DND-41 (cell line): ENCODE measurements at regions not wholly inside any gene's neighbourhood (a gene's known extent, or its start where the extent isn't known, plus 50 kb on each side); places are given as distances from the start of the nearest gene placed in this dataset.

ENCODE experiments used
- EZH2 ChIP-seq: IDR thresholded peaks from 3 replicates; pipeline ENCODE4 v1.6.1; 2012; ENCODE audit warnings: borderline replicate concordance, low read depth, mild to moderate bottlenecking, moderate library complexity, low read length, inconsistent platforms; ENCODE audit not compliant: severe bottlenecking
- TF ChIP-seq, protein P1 (sequence below): IDR thresholded peaks from 2 replicates; pipeline ENCODE4 v1.5.1; 2012; ENCODE audit warnings: borderline replicate concordance, low read length, moderate library complexity, mild to moderate bottlenecking; ENCODE audit not compliant: poor library complexity, severe bottlenecking; ENCODE audit errors: extremely low read depth

DNA sequence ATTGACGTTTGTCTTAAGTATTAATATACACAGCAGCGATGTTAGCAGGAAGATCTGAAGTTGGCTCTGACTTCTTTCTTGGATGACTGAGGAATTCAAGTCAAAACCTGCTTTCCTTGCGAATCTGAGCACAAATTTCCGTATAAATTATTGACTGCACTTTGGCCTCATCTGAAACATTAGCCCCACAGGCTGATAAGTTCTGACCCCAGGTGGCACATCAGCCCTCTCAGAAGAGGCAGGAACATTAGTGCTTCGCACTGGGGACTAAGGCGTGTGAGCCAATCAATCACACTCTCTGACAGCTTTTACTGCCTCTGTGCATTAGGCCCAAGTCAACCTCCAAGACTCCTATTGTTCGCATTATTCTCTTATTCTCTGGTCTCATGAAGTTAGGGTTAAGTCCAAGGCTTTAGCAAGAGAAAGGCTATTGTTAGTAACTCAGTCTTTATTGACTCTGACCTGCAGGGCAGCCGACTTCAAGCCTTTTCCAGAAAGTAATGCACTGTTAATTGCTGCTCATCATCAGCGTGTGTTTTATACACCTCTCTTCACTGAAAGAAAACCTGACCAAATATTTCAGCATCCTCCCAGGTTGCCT lies 84.2 kb downstream of the ZNF608 start:
- TF ChIP-seq, protein P1, sequence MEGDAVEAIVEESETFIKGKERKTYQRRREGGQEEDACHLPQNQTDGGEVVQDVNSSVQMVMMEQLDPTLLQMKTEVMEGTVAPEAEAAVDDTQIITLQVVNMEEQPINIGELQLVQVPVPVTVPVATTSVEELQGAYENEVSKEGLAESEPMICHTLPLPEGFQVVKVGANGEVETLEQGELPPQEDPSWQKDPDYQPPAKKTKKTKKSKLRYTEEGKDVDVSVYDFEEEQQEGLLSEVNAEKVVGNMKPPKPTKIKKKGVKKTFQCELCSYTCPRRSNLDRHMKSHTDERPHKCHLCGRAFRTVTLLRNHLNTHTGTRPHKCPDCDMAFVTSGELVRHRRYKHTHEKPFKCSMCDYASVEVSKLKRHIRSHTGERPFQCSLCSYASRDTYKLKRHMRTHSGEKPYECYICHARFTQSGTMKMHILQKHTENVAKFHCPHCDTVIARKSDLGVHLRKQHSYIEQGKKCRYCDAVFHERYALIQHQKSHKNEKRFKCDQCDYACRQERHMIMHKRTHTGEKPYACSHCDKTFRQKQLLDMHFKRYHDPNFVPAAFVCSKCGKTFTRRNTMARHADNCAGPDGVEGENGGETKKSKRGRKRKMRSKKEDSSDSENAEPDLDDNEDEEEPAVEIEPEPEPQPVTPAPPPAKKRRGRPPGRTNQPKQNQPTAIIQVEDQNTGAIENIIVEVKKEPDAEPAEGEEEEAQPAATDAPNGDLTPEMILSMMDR, result no peak
- no peak for TF ChIP-seq EZH2
